ENCODE measurements at regions not wholly inside any gene's neighbourhood (a gene's known extent, or its start where the extent isn't known, plus 50 kb on each side); places are given as distances from the start of the nearest gene placed in this dataset.
A peak's percentile ranks its signal among the peaks of the same experiment; 100 is the strongest.
"Not testable (repeated sequence)": the region's sequence is repeated elsewhere in the genome, so short reads cannot be mapped to it uniquely, and the experiment has no call there.

DNA sequence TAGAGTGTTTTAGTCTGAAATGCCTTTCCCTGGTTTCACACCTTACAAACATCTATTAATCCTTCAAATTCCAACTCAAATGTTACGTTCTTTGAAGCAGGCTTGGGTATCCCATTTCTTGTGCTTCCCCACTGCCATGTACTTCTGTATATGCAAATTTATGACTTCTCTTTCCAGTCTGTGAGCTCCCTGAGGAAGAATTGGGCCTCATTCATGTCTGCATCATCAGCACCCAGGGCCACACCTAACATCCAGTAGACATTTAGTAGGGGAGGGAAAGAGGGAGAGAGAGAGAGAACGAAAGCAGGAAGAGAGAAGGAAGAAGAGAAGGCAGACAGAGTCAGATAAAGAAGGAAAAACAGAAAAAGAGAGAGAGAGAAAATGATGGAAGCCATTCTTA is 53.3 kb upstream of the KY start:
- no peak for DNase-seq

DNA sequence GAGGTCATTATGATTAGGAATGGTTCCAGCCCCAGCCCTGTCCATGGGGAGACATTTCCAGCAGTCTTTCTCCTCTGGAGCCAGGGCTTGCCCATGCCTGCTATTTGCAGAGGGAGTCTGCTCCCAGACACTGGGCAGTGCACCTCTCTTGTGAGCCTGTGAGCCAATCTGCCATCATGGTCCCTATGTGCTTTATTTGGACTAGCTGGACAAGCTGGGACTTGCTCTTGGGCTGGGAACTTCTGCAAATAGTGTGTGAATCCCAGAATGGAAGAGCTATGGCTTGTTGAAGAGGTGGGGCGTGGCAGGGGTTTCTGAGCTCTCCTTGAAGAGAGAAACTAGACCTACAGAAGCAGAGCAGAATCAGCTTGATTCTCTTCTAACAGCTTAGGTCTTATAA is 53.7 kb upstream of the KY start:
- peak in 1 of 2 experiments; percentile 20 for DNase-seq

DNA sequence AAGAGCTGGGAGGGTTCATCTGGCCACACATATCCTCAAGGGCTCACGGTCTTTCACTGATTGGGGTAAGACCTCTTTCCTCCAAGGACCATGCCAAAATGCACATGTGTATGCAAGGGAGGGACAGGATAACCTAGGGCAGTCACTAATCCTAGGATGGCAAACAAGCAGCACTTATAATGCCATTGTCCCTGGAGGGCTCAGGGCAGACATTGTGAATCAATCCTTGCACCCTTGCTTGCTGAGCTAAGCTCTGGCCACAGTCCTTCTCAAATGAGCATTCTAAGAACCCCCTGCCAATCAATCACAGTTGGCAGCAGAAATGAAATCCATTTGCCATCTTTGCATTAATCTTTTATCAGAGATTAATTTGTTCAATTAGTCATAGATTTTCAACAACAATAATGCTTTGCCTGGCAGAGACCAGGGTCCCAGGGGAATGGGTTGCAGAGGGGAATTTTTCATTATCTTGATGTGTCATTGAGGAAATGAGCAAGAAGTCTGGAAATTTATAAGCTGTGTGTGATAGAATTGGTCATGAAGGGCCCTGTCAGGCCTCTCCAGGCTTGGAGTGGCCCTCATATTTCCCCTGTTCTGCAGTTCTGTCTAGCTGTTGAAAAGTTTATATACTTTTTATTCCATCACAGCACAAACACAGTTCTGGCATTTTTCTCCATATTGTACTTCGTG is 57.2 kb upstream of the KY start:
- DNase-seq, result peak in 1 of 2 experiments; percentile 23

DNA sequence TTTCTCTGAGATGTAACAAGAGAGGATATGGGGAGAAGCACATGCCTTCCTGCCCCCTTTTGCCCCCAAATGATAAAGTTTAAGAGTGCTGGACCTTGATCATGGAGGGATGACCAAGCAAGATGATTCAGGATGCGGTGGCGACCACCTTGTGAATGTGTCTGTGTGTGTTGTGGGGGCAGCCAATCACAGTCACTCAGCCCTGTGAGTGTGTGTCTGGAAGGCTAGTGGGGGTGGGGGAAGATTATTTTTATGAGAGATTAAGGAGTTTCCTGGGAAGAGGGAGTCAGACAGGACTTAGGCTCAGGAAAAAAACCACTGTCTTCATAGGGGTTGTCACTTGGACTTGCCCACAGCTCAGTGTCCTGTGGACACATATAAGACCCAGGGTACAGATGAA is 57.8 kb upstream of the KY start:
- no peak for DNase-seq

DNA sequence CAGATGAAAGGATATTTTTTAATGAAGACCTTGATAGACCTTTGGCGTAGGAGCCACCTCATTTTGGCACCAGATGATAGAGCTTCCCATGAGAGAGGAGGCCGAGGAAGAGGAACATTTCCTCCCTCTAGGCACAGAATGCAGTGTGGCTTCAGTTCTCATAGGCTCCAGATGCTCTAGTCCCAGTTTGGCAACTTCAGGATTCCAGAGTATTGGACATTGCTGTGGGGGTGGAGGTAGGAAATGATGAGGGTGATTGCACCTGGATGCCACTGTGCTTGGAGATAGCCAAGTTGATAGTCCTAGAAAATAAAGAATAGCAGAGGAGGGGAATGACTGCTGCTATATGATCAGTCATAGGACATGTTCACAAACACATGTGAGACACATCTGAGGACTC is 58.3 kb upstream of the KY start:
- peak in 1 of 2 experiments; percentile 37 for DNase-seq

DNA sequence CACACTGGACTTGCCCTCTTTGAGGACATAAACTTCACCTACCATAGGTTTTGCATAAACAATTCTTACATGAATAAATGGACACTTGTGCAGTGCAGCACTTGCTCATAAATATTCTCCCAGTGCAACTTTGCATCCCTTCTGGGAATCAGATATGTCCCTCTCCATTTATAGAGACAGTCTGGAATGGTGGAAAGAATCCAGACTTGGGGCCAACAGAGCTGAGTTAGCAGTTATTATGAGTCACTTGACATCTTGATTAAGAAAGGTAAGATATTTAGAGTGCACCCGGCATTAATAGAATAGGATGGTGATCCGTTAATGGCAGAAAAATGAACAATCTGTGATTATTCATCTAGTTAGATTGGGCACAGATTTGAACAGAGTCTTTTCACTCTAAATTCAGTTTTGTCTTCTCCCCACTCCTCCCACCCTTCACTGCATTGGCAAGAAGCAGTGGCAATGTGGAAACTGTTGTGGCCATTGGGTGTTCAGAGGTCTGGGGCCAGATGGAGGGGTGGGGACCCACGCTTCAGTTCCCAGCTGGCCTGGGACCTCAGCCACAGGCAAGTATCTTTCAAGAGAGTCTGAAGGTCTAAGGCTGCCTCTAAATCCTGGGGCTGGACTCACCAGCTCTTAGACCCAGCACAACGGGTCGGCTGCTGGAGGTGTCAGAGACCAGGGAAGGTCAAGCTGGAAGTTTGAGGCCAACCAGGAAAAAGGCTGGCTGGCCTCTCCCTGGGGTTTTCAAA is 58.9 kb upstream of the KY start:
- peak; percentile 81 to 96 for DNase-seq

DNA sequence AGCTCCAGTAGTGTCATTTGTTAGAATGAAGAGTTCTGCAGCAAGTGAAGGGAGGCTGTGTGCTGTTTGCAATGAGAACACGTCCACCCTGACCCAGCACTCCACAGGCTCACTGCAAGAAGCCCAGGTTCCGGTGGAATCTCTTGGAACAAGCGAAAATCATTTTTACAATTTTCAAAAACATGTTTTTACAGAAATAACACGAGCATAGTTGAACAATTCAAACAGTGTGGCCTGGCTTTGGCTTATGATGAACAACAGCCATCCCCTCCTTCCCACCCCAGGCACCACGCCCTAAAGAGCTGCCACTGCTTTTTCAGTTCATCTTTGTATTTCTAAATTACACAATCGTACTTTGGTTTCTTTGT is 59.5 kb upstream of the KY start:
- peak in 1 of 2 experiments; percentile 78 for DNase-seq

DNA sequence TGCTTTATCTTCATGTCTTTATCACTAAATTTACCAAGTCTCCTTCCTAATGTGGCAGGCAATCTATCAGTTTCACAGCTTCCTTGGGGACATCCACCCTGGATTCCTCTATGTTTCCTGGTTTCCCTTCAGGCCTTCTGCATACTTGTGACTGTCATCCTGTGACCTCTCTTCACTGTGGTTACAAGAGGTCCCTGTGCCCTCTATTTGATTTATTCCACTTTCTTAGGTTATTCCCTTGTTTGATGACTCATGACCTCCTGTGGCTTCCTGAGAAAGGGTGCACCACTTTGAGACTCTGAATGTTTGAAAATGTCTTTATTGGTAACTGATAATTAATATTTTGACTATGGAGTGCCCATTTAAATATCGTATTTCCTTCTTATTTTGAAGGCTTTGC is 60.5 kb upstream of the KY start:
- no peak for DNase-seq

DNA sequence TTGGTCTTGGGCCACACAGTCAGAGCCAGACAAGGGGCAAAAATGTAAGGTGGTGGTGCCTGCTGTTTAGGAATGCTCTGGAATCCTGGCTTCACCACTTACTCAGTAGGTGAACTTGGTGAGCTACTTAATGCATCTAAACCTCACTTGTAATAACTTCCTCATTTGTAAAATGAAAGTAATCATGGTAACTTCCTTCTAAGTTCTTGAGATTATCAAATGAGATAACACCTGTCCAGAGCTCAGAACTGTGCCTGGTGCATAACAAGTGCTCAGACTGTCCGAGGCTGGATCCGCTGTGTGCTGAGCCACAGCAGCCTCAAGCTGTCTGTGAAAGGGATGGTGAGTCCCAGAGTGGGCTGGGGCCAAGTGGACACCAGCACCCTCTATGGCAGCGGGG is 62.8 kb upstream of the KY start:
- no peak for DNase-seq

DNA sequence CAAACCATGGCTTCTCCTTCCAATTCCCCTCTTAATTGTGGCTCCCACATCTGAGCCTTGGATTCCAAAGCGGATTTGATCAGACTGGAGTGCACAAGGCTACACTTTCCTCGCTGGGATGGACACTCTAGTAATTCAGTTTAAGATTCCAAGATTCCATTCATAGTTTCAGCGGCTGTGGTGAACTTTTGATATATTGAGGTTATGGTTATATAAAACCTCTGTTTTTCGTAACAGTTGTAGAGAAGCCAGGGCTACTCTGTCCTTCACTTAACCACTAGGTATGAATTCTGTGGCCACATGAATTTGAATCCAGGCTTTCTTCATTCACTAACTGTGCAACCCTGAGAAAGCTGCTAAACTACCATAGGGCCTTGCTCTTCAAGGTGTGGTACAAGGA is 67.9 kb upstream of the KY start:
- no peak for DNase-seq

DNA sequence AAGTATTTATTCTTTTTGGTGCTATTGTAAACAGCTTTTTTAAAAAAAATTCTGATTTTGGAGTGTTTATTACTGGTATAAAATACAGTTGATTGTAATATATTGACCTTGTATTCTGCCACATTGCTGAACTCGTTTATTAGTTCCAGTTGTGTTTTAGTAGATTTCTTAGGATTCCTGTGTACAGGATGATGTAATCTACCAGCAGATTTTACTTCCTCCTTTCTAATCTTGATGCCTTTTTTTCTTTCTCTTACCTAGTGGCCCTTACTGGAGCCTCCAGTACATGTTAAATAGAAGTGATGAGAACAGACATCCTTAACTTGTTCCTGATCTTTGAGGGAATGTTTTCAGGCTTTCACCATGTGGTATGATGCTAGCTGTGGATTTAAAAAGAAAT is 70.4 kb upstream of the KY start:
- DNase-seq, result no peak

DNA sequence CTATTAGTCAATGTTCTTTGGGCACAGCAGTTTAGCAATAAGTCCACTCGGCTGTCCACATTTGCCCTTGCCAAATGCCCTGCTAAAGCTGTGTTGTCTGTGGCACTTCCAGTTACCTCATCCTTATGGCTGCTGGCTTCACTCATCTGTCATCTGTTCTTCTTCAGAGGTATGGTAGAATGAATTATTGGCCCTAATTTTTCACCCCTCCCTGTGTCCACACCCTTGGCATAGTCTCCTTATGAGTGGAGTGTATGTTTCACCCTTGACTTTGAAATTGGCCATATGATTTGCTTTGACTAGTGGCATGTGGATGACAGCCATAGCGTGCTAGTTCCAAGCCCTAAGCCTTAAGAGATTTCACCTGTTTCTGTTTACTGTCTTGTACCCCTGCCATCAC is 72.1 kb upstream of the EPHB1 start:
- DNase-seq, result no peak

DNA sequence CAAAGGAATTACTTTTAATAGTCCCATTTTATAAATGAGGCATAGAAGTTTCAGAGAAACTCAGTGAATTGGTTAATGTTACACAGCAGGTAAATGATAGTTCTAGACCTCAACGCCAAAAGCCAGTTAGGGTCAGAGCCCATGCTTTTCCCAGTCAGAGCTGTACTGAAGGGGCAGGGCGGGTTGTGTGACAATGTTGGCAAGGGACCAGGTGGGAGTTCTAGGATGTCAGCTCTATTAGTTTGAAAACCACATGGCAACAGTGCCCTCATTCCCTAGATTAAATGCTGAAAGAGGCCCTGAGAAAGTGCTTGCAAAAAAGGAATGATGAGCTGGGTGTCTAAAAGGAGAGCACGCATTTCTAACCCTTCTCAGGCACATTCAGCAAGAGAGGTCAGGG is 65.4 kb upstream of the EPHB1 start:
- no peak for DNase-seq

DNA sequence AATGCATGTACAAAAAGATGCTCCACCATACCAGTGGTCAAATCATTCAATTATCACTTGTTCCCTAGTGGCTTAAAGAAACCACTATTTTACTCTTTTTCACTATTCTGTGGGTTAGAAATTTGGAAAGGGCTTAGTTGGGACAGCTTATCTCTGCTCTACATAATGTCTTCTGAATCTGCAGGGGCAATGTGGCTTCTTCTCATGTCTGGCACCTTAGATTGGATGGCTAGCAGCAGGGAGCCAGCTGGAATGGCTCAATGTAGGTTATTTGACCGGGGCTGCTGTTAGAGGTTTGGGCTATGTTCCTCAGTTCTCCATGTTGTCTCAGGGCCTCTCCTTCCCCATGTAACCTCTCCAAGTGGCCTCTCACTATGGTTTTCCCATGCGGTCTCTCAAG is 57.5 kb upstream of the EPHB1 start:
- no peak for DNase-seq

DNA sequence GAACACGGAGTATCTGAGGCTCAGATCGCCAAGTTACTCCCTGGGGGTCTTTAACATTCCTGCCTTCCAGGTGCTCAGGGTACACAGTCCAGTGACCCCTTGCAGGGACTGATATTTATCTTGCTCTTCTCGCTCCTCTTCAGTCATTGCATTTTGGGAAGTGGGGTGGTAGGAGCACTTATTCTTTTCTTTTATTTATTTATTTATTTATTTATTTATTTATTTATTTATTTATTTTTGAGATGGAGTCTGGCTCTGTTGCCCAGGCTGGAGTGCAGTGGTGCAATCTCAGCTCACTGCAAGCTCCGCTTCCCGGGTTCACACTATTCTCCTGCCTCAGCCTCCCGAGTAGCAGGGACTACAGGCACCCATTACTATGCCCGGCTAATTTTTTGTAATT is 55.0 kb upstream of the EPHB1 start:
- not testable (repeated sequence) for DNase-seq

DNA sequence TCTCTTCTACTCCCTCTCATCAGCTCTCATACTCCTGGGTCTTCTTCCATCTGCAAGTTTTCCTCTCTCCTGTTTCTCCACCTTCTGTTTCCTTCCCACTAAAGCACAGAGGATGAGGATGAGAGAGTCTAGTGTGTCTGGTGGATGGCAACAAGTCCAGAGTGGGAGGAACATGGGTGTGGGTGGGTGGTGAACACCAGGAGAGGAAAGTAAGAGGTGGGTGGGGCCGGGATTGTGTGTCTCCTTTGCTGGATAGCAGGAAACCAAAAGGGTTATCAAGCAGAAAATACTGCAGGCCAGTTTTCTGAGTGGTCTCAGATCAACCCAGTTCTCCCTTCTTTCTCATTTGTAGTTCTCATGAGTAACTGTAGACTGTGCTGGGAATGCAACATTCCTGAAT is 52.9 kb upstream of the EPHB1 start:
- no peak for DNase-seq

DNA sequence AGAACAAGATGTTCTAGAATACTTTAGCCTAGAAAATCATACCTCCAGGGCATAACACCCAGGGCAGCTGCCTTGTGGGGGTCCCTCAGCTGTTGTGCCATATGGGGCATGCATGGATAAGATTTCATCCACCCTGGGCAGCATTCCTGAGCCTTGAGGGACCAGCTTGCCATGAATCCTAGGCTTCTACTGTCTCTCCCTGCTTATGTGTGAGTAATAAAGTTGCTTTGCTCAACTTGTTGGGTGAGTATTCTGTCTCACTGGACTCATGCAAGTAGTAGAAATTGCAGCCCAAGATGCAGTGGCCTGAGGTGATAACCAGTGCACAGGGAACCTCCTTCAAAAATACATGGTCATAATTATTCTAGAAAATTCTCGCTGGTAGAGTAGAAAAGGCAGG is 52.1 kb upstream of the EPHB1 start:
- DNase-seq, result no peak
